Trophoblast cell (in vitro differentiated cells and primary cell): ENCODE measurements at regions not wholly inside any gene's neighbourhood (a gene's known extent, or its start where the extent isn't known, plus 50 kb on each side); places are given as distances from the start of the nearest gene placed in this dataset.

ENCODE experiments used
- DNase-seq, 2 donors: peaks; one replicate each; pipeline ENCODE4 v3.0.0-alpha.2; 2016
- H2AFZ ChIP-seq: 2 replicates; pipeline ENCODE4 v1.6.1; 2013; ENCODE audit warnings: low read length, moderate library complexity, mild to moderate bottlenecking; ENCODE audit not compliant: insufficient read depth, poor library complexity
- H2AK5ac ChIP-seq: 2 replicates; pipeline ENCODE4 v1.6.1; 2013; ENCODE audit warnings: mild to moderate bottlenecking, low read length
- H2BK120ac ChIP-seq: 2 replicates; pipeline ENCODE4 v1.6.1; 2013; ENCODE audit warnings: low read length, mild to moderate bottlenecking, moderate library complexity; ENCODE audit not compliant: insufficient read depth, poor library complexity
- H2BK12ac ChIP-seq: 2 replicates; pipeline ENCODE4 v1.6.1; 2013; ENCODE audit warnings: mild to moderate bottlenecking, low read length, moderate library complexity
- H2BK5ac ChIP-seq: 2 replicates; pipeline ENCODE4 v1.6.1; 2013; ENCODE audit warnings: low read length, low read depth, moderate library complexity, mild to moderate bottlenecking; ENCODE audit not compliant: poor library complexity
- H3K14ac ChIP-seq: 2 replicates; pipeline ENCODE4 v1.6.1; 2013; ENCODE audit warnings: mild to moderate bottlenecking, low read length
- H3K18ac ChIP-seq: 2 replicates; pipeline ENCODE4 v1.6.1; 2013; ENCODE audit warnings: mild to moderate bottlenecking, low read length
- H3K23ac ChIP-seq: 2 replicates; pipeline ENCODE4 v1.6.1; 2013; ENCODE audit warnings: low read length
- H3K27ac ChIP-seq: 2 replicates; pipeline ENCODE4 v1.5.1; 2013; ENCODE audit warnings: low read depth, mild to moderate bottlenecking, inconsistent platforms, low read length, moderate library complexity
- H3K27me3 ChIP-seq: 2 replicates; pipeline ENCODE4 v1.6.1; 2013; ENCODE audit warnings: inconsistent platforms, mild to moderate bottlenecking, low read length, moderate library complexity; ENCODE audit not compliant: insufficient read depth
- H3K36me3 ChIP-seq, 2 experiments: 1 replicate in 1 of 2; 2 replicates in 1 of 2; pipeline ENCODE4 v1.6.1; 2013; ENCODE audit warnings: low read length in 2 of 2, mild to moderate bottlenecking in 2 of 2, moderate library complexity in 1 of 2; ENCODE audit not compliant: insufficient read depth in 2 of 2, control insufficient read depth in 1 of 2
- H3K4ac ChIP-seq: 2 replicates; pipeline ENCODE4 v1.6.1; 2013; ENCODE audit warnings: low read depth, mild to moderate bottlenecking, low read length, moderate library complexity
- H3K4me1 ChIP-seq, 2 experiments: 1 replicate in 1 of 2; 2 replicates in 1 of 2; pipeline ENCODE4 v1.6.1; 2013; ENCODE audit warnings: low read length in 2 of 2, mild to moderate bottlenecking in 2 of 2, moderate library complexity in 1 of 2; ENCODE audit not compliant: insufficient read depth in 2 of 2, control insufficient read depth in 1 of 2
- H3K4me2 ChIP-seq: 2 replicates; pipeline ENCODE4 v1.6.1; 2013; ENCODE audit warnings: inconsistent platforms, mild to moderate bottlenecking, low read length, moderate library complexity
- H3K4me3 ChIP-seq: 2 replicates; pipeline ENCODE4 v1.5.1; 2013; ENCODE audit warnings: mild to moderate bottlenecking, low read depth, low read length, inconsistent platforms
- H3K79me1 ChIP-seq: one replicate; pipeline ENCODE4 v1.6.1; 2013; ENCODE audit warnings: low read length
- H3K79me2 ChIP-seq: 2 replicates; pipeline ENCODE4 v1.6.1; 2013; ENCODE audit warnings: low read length, mild to moderate bottlenecking; ENCODE audit not compliant: control insufficient read depth, insufficient read depth, poor library complexity
- H3K9ac ChIP-seq: 2 replicates; pipeline ENCODE4 v1.6.1; 2013; ENCODE audit warnings: mild to moderate bottlenecking, low read length
- H3K9me3 ChIP-seq: 2 replicates; pipeline ENCODE4 v1.6.1; 2013; ENCODE audit warnings: low read depth, mild to moderate bottlenecking, control low read depth, inconsistent platforms, low read length; ENCODE audit not compliant: insufficient read depth
- H4K12ac ChIP-seq: 2 replicates; pipeline ENCODE4 v1.6.1; 2013; ENCODE audit warnings: low read depth, mild to moderate bottlenecking, low read length, moderate library complexity
- H4K8ac ChIP-seq: 2 replicates; pipeline ENCODE4 v1.6.1; 2013; ENCODE audit warnings: low read depth, mild to moderate bottlenecking, low read length, moderate library complexity
- H4K91ac ChIP-seq: one replicate; pipeline ENCODE4 v1.6.1; 2013; ENCODE audit warnings: low read depth, mild to moderate bottlenecking, low read length, moderate library complexity
- WGBS: extraction: QIAGEN DNeasy Blood & Tissue Kit; methylation state at CpG from one replicate; pipeline ENCODE4 v1.1.7; 2013; ENCODE audit warnings: missing lambda C conversion rate; ENCODE audit not compliant: insufficient read length, insufficient coverage; ENCODE audit errors: extremely low coverage; 5-methylcytosine and 5-hydroxymethylcytosine counted together

DNA sequence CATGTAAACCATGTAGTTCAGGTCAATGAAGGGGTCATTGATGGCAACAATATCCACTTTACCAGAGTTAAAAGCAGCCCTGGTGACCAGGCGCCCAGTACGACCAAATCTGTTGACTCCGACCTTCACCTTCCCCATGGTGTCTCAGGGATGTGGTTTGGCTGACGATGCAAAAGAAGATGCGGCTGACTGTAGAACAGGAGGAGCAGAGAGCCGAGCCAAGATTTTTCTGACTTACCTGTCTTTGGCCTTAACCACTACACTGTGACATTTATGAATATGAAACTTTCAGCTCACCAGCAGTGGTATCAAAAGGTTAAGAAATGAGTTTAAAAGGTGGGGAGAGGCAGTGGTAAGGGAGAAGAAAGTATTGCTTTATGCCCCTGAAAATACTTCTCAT is 309.8 kb downstream of the BCOR start:
- Histone ChIP-seq H2BK120ac (no peak overlapping the region), H3K9ac (no peak overlapping the region), H2AFZ (no peak overlapping the region), H3K23ac (no peak overlapping the region), H2BK12ac (no peak overlapping the region), H4K8ac (no peak overlapping the region), H3K4me1 (no peaks in the 10 kb centered on the region), H3K4me2 (no peak overlapping the region), H4K12ac (no peak overlapping the region), H4K91ac (no peak overlapping the region), H3K79me1 (no peaks in the 10 kb centered on the region), H3K27me3 (no peaks in the 10 kb centered on the region), H3K27ac (no peak overlapping the region), H3K4ac (no peak overlapping the region), H3K36me3 (no peaks in the 10 kb centered on the region), H3K4me3 (no peak overlapping the region), H3K14ac (no peak overlapping the region), H2BK5ac (no peak overlapping the region), H3K18ac (no peak overlapping the region), H3K9me3 (no peaks in the 10 kb centered on the region), H3K79me2 (no peaks in the 10 kb centered on the region), H2AK5ac (no peak overlapping the region)
- no CpG with 5 or more reads among the region's 6 CpGs for WGBS
- no peak for DNase-seq

GRCh38 chrX:39788521-39788920 is 309.2 kb downstream of the BCOR start:
- Histone ChIP-seq H3K27me3 (no peaks in the 10 kb centered on the region), H3K4me3 (no peak overlapping the region), H2AK5ac (no peak overlapping the region), H3K9ac (no peak overlapping the region), H3K36me3 (no peaks in the 10 kb centered on the region), H2BK12ac (no peak overlapping the region), H2BK5ac (no peak overlapping the region), H3K4ac (no peak overlapping the region), H3K79me1 (no peaks in the 10 kb centered on the region), H4K8ac (no peak overlapping the region), H2BK120ac (no peak overlapping the region), H3K14ac (no peak overlapping the region), H3K23ac (no peak overlapping the region), H3K79me2 (no peaks in the 10 kb centered on the region), H3K4me1 (no peaks in the 10 kb centered on the region), H2AFZ (no peak overlapping the region), H3K4me2 (no peak overlapping the region), H3K18ac (no peak overlapping the region), H3K27ac (no peak overlapping the region), H3K9me3 (no peaks in the 10 kb centered on the region), H4K12ac (no peak overlapping the region), H4K91ac (no peak overlapping the region)
- no CpG with 5 or more reads among the region's 6 CpGs for WGBS
- no peak for DNase-seq

GRCh38 chrX:39791691-39792090 is 306.1 kb downstream of the BCOR start:
- no peak overlapping the region for H3K4me2 ChIP-seq
- H3K79me1 ChIP-seq = no peaks in the 10 kb centered on the region
- H3K4ac ChIP-seq = no peak overlapping the region
- H3K9ac ChIP-seq = no peak overlapping the region
- H3K14ac ChIP-seq = no peak overlapping the region
- H2AFZ ChIP-seq = no peak overlapping the region
- H2BK12ac ChIP-seq = no peak overlapping the region
- no peak overlapping the region for H2AK5ac ChIP-seq
- no peak overlapping the region for H4K12ac ChIP-seq
- H3K4me1 ChIP-seq = no peaks in the 10 kb centered on the region
- H3K36me3 ChIP-seq = no peaks in the 10 kb centered on the region
- H3K18ac ChIP-seq = no peak overlapping the region
- H4K91ac ChIP-seq = no peak overlapping the region
- H2BK5ac ChIP-seq = no peak overlapping the region
- H3K23ac ChIP-seq = no peak overlapping the region
- no peak overlapping the region for H2BK120ac ChIP-seq
- no peak for DNase-seq
- no peaks in the 10 kb centered on the region for H3K27me3 ChIP-seq
- no peak overlapping the region for H4K8ac ChIP-seq
- H3K79me2 ChIP-seq = no peaks in the 10 kb centered on the region
- no peak overlapping the region for H3K27ac ChIP-seq
- WGBS = no CpG with 5 or more reads among the region's 6 CpGs
- no peaks in the 10 kb centered on the region for H3K9me3 ChIP-seq
- no peak overlapping the region for H3K4me3 ChIP-seq

DNA sequence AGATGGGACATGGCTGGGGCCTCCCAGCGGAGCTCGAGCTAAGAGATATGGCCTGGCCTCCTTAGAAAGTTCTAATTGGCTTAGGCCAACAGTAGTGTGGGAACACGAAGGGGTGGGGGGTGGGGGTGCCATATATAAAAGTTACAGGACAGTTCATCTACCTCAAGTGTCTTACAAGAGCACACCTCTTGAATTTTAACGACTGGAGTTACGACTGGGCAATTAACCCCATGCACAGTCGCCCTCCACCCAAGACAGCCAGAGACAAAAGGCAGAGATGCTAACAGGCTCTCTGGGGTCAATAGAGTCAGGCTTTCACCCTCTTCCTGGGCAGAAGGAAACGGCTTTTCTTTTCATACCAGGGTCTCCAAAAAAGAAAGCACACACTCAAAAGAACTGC is 302.2 kb downstream of the BCOR start:
- DNase-seq = no peak
- Histone ChIP-seq H3K27ac (no peak overlapping the region), H4K12ac (no peak overlapping the region), H3K4me1 (no peaks in the 10 kb centered on the region), H2AK5ac (no peak overlapping the region), H2BK12ac (no peak overlapping the region), H2AFZ (no peak overlapping the region), H4K91ac (no peak overlapping the region), H4K8ac (no peak overlapping the region), H3K23ac (no peak overlapping the region), H3K4me2 (no peak overlapping the region), H3K14ac (no peak overlapping the region), H3K9me3 (no peaks in the 10 kb centered on the region), H2BK120ac (no peak overlapping the region), H3K79me2 (no peaks in the 10 kb centered on the region), H3K4ac (no peak overlapping the region), H3K9ac (no peak overlapping the region), H3K18ac (no peak overlapping the region), H3K79me1 (no peaks in the 10 kb centered on the region), H2BK5ac (no peak overlapping the region), H3K4me3 (no peak overlapping the region), H3K27me3 (no peaks in the 10 kb centered on the region), H3K36me3 (no peaks in the 10 kb centered on the region)
- WGBS = no CpG with 5 or more reads among the region's 7 CpGs
